HG03378 (cell line): ENCODE measurements at regions not wholly inside any gene's neighbourhood (a gene's known extent, or its start where the extent isn't known, plus 50 kb on each side); places are given as distances from the start of the nearest gene placed in this dataset.
"Not testable (repeated sequence)": the region's sequence is repeated elsewhere in the genome, so short reads cannot be mapped to it uniquely, and the experiment has no call there.

ENCODE experiments used
- ATAC-seq: cut with Tn5 transposase; IDR thresholded peaks from one replicate; pipeline ENCODE4 v1.9.1; 2021; ENCODE audit warnings: mild to moderate bottlenecking, moderate library complexity; ENCODE audit not compliant: unreplicated experiment

DNA sequence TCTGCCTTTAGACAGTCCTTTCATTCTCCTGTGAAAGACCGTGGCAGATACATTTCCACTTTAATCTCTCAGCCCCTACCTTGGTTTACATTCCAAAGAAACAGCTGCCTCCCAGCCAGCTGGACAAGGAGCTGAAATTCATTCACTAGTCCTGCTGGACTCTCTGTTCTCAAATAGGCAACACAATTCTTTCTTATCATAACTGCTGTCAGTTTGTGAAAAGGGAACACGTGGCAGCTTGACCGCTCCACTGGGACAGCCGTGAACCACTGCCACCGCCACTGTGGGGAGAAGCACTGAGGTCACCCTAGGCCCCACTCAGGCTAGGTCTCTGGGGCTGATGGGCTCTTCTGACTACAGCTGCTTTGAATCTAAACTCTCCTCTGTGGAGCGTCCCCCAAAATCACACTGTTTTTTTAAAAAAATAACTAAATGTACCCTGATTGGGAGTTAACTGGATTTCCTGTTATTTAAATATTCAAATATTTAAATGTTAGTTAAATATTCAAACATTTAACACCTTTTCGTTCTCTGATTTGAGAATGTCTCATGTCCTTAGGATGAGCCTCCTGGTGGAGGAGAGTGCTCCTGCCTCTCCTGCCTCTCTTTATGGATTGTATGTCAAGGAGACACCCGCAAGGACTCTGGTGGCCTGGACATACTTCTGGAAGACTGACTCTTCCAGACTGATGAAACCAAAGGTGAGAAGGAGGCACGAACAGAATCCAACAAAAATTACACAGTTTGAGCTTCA lies 120.1 kb downstream of the BOD1 start:
- ATAC-seq = no peak

- ATAC-seq = no peak
These were observed 121.1 kb downstream of the BOD1 start for GRCh38 chr5:173495225-173495904.

DNA sequence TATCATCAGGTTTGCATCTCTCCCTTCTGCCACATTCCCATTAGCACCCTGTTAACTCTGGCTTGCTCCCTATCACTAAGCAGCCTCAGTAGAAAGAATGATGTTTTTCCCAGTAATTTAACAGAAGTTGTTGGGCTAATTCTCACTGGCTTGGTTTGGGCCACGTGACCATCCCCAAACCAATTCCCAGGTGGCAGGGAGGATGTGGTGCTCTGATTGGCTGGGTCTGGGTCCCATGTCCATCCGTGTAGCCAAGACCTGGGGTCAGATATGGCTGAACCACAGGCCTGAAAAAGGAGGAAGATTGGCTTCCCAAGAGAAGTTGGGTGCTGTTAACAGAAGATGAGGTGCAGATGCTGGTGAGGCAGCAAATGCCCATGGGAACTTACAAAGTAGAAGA lies 122.0 kb downstream of the BOD1 start:
- no peak for ATAC-seq

DNA sequence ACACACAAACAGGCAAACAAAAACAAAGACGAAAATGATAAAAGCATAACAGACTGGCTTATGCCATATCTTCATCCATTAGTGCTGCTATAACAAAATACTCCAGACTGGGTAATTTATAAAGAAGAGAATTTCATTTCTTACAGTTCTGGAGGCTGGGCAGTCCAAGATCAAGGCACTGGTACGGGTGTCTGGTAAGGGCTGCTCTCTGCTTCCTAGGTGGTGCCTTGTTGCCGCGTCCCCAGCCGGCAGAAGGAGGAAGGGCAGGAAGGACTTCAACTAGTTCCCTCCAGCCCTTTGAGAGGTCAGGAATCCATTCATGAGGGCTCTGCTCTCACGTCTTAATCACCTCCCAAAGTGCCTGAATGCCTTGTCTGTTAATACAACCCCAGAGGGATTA lies 122.6 kb downstream of the BOD1 start:
- ATAC-seq = no peak

DNA sequence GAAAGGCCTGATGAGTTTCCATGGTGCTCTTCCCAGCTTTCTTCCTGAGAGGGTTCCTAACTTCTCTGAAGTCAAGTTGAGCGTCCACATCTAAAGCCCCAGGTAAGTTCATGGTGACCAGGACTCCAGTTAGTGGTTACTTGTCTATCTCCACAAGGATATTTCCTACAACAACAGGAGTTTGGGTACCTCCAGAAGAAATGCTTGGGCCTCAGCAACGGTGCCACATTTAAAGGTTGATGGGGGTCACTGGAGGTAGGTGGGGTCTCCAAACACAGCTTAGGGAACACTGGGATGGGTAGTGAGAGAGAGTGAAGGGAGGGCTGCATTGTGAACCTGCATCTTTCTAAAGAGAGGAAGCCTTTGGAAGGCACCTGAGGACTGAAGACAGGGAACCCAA lies 123.4 kb downstream of the BOD1 start:
- no peak for ATAC-seq

DNA sequence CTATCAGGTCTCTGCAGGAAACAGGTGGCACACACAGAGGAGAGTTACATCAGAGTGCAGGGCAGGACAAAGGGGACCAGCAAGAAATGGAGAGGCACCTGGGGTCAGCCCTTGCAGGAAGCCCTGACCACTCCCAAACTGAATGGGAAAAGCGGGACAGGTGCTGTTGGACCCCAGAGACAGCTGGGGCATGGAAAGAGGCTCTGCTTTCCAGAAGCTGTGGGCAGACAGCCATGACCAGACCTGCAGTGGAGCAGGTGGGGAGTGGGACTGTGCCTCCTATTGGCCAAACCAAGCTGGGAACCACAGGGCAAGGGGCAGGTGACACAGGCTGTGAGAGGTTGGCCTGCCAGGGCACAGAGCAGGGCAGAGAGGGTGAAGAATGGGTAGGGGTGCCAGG lies 125.8 kb downstream of the BOD1 start:
- no peak for ATAC-seq

GRCh38 chr5:173488144-173488543 lies 128.3 kb downstream of the BOD1 start:
- no peak for ATAC-seq

DNA sequence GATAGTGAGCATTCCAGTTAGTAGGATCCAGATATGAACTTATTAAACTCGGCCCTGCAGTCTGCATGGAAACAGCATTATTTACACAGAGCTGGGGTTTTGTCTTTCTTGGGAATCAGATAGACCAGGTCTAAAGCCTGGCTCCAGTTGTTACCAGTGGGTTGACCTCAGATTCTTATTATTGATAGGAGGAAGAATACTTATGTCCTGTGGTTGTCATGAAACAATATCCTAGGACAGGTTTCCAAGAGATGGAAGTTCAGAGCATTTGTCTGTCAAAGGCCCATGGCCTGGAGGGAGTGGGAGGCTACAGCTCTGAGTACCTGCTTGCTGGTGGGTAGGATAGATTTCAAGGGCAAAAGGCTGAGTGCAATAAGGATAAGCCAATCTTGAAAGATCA lies 129.2 kb downstream of the BOD1 start:
- ATAC-seq = no peak

GRCh38 chr5:173486355-173487225 lies 129.9 kb downstream of the BOD1 start:
- ATAC-seq = no peak

DNA sequence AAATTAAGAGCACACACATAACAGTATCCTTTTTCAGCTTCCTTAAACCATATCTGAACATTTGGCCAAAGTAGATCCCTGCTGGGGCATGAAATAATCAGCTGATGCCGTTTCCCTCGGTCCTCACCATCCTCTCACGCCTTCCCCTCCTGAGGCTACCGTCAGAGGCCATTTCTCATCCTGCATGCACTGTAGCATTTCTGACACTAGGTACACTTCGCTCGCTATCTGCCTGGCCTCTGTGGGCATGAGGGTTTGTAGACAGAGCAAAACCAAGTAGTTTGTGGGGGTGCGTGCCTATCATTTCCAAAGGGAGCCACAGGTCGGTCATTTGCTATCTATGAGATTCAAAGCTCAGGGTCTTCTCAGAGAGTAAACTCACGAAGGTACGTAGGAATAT lies 131.9 kb downstream of the BOD1 start:
- no peak for ATAC-seq

DNA sequence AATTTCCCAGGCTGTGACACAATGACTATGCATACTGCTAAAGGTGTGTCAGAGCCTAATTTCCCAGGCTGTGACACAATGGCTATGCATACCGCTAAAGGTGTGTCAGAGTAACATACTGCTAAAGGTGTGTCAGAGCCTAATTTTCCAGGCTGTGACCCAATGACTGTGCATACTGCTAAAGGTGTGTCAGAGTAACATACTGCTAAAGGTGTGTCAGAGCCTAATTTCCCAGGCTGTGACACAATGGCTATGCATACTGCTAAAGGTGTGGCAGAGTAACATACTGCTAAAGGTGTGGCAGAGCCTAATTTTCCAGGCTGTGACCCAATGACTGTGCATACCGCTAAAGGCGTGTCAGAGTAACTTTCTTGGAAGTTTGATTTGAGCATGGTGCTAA lies 132.9 kb downstream of the BOD1 start:
- not testable (repeated sequence) for ATAC-seq

DNA sequence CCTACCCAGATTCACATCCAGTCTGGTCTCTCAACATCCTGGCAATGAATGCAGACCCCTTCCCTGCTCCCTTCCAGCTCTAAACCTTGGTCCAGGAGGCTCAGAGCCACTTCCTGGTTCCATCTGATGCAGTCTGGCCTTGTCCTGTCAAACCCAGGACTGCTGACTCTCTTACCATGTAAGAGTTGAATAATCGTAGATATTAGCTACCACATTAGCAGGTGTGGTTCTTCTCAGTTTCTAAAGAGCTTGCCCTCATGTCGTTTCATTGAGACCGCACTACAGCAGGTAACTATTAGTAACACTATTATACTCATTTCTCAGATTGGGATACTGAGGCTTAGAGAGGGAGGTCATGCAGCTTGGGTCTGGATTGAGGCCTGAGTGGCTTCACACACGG lies 133.3 kb downstream of the BOD1 start:
- ATAC-seq = no peak

GRCh38 chr5:173481821-173482220 lies 134.6 kb downstream of the BOD1 start:
- no peak for ATAC-seq

DNA sequence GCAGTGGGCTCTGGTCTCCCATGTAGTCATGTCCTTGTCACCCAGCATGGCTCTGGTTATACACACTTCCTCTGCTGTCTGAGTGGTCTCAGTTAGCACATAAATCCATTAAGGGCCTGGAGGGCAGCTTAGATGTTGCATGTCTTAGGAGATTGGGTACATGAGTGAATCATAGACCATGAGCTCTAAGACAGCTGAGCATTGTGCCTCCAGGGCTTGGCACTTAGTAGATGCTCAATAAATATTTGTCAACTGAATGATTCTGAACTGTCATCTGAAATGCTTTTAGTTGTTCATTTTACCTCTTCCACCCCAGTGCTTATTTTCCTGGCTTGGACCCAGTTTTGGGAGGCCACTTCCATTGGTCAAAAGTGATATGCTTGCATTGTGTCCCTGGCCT lies 135.6 kb downstream of the BOD1 start:
- no peak for ATAC-seq

DNA sequence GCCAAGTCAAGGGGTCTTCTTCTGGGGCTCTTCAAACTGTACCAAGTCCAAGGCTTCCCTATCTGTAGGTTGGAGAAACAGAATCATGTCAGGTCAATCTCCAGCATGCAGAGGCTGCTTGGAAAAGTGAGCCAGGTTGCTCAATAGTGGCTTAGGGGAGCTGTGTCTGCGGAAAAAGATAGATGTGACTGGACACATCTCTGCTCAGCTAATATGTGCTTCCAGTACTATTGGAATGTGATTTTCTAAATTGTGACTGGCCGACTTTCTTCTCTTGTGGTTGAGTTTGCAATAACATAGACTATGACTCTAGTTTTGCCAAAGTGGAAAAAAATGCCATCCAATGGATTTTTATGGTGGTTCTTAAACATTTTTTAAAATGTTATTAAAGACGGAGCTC lies 136.7 kb downstream of the BOD1 start:
- no peak for ATAC-seq

DNA sequence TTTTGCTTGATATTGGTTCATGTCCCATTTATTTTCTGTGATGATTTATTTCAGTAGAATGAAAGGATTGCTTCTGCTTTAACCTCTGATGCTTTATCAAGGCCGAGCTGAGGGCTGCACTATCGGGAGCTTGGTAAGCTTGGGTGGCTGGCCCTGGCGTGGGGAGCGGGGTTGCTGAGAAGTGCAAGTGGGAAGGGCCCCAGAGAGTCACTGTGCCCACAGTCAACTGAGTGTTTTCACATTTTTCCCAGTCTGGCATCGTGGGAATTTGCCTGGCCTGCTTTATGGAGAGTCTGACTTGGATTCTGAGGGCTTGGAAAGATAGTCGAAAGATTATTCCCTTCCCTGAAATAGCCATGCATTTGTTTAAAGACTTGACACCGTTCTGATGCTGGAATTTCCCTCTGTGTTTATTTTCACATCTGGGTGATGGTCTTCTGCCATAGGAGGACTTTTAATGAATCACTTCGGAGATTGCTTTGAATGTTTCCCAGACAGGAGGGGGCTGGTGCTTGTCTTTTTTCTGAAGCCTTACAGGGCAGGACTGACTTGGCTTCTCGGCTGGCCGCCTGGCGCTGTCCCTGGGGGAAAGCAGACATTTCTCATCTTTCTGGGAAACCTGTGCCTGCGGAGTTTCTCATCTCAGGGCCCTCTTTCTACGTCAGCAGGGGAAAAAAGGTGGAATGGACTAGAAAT lies 139.0 kb downstream of the BOD1 start:
- ATAC-seq = no peak

GRCh38 chr5:173475780-173476179 lies 140.7 kb downstream of the BOD1 start:
- ATAC-seq = no peak

DNA sequence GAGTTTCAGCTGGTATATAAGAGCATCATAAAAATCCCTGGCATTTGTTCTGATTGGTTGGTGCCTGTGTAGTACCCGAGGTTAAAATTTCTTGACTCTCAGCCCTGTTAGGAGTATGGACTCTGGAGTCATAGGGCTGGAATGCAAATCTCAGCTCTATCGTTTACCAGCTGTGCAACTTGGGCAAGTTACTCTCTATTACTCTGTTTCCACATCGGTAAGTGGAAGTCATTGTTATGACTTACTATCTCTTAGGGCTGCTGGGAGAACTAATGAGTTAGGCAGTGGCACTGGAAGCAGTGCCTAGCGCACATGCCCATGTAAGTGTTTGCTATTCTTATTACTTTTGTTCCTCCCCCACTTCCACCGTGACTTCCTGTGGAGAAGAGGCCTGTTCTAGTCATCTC lies 141.6 kb downstream of the BOD1 start:
- ATAC-seq = no peak

- ATAC-seq = no peak
These were observed 143.2 kb downstream of the BOD1 start for GRCh38 chr5:173473288-173473687.

DNA sequence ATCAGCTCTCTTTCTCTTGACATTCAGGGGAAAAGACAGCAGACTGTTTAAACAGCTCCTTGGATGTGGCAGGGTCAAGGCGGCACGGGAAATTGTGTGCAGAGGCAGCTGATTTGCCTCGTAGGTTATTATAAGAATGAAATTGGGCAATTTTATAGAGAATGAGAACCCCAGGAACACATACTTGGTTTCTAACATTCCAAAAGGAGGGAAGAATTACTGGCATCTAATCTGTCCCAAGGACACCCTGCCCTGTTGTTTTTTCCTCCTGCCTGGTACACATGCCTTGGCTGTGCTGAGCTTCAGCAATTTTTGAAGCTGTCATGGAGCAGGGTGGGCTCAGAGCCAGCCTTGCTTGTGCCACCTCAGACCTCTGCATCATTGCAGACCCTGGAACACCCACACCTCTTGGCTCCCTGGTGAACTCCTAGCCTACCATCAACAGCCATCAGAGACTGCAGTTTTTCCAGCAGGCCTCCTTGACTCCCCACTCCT lies 143.6 kb downstream of the BOD1 start:
- ATAC-seq = no peak

- no peak for ATAC-seq
These were observed 143.9 kb upstream of the STC2 start for GRCh38 chr5:173472164-173472563.
